ENCODE measurements at regions not wholly inside any gene's neighbourhood (a gene's known extent, or its start where the extent isn't known, plus 50 kb on each side); places are given as distances from the start of the nearest gene placed in this dataset.

DNA sequence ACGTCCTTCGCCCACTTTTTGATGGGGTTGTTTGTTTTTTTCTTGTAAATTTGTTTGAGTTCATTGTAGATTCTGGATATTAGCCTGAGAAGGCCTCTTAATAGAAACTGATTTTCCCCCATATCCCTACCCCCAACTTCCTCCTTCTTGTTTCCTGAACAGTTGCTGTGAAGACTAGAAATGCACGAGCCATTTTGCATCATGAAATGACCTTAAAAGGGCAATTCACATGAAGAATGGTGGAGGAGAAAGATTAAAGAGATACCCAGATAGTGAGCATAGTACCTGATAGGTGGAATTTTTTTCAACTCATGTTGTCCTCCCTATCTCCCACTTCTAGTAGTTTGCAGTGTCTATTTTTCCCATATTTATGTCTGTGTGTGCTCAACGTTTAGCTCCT is 55.2 kb upstream of the KCNH8 start:
- DNase-seq, result no peak

DNA sequence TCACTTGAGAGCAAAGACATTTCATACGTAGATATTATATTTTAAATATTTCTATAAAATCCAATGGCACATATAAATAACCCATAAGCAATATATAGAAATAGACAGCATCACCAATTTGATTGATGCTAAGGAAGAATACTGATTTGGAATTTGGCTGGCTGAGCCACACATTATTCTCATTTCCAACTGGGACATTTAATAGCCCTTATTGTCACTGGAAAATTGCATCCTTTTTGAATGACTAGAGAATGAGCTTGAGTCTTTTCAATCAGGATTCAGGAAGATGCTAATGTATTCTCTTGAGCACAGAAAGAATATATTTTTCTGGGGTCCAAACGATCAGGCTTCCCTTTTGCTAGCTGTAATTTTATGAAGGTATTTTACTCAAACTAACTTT is 70.9 kb upstream of the KCNH8 start:
- no peak for DNase-seq

GRCh38 chr3:19075037-19075436 is 73.3 kb upstream of the KCNH8 start:
- DNase-seq, result no peak

- DNase-seq, result no peak
Measured at GRCh38 chr3:19074257-19074900, 73.9 kb upstream of the KCNH8 start.

- DNase-seq, result no peak
Measured at GRCh38 chr3:19073341-19074105, 74.8 kb upstream of the KCNH8 start.

DNA sequence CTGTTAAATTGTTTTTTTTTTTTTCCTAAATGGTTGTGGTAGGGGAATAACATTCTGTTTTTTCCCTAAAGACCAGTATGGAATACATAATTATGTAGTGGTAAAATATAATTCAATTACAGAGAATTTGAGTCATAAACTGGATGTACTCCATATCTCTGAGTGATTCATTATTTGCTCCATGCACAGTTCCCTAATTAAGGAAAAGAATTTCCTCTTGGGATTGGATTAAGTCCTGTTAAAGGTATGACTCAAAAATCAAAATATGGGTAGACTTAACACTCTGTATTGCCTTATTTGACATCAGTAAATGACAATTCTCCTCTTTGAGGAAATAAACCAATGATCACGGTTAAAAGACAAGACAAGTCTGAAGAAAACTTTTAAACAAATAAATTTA is 78.0 kb upstream of the KCNH8 start:
- DNase-seq, result no peak

GRCh38 chr3:19065027-19065426 is 83.3 kb upstream of the KCNH8 start:
- peak; percentile 12 for DNase-seq

GRCh38 chr3:19063936-19064335 is 84.4 kb upstream of the KCNH8 start:
- no peak for DNase-seq

DNA sequence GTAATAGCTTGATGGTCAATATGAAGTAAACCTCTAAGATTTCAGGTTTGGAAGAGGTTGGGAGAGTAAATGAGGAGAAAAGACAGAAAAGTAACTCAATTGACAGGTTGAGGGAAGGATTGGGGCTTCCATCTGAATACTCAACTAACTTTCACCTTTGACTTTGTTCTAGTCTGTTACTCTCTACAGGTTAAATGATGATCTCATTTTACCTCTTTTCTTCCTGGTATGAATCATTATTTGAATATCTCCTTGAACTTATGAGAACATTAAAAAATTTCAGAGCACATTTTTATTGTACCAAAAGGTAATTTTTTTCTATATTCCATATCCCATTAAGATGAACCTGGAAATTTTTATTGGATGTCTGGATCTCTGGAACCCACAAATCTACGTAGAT is 87.9 kb upstream of the KCNH8 start:
- DNase-seq, result no peak

- DNase-seq, result no peak
Measured at GRCh38 chr3:19052874-19053273, 95.4 kb upstream of the KCNH8 start.

GRCh38 chr3:19046440-19046839 is 101.9 kb upstream of the KCNH8 start:
- no peak for DNase-seq

GRCh38 chr3:19030522-19030839 is 117.8 kb upstream of the KCNH8 start:
- no peak for DNase-seq

- no peak for DNase-seq
Measured at GRCh38 chr3:19029837-19030521, 118.3 kb upstream of the KCNH8 start.

DNA sequence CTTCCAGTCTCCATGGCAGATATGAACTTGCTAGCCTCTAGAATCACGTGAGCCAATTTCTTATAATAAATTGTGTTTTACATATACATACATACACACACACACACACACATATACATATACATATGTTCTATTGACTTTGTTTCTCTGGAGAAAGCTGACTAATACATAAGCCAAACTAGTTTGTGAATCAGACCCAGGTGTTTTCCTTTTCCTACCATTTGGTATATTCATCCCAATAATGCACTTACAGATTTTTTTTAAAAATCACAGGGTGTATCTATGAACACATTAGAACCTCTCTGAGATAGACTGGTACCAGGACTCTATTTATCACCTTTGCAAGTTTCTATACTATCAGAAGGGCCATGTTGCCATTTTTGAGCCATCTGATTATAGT is 122.9 kb upstream of the KCNH8 start:
- DNase-seq, result no peak

GRCh38 chr3:19022546-19022945 is 125.8 kb upstream of the KCNH8 start:
- no peak for DNase-seq

- DNase-seq, result no peak
Measured at GRCh38 chr3:19016851-19017250, 131.5 kb upstream of the KCNH8 start.

DNA sequence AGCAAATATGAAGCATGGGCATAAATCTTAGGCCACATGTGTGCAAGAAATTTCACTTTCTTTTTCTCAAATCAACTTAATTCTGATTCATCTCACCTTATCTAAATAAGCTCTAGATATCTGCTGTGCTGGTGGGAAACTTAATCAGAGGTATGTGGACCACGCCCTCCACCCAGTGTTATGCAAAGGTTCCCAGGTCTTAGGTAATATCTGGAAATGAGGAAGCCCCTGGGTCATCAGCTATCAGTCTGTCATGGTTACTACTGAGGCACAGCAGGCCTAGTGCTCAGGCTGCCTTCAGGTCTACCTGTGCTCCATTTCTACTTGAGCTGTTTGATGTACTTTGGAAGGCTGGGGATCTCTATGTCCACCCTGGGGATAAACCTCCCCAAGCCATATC is 134.4 kb upstream of the KCNH8 start:
- no peak for DNase-seq

DNA sequence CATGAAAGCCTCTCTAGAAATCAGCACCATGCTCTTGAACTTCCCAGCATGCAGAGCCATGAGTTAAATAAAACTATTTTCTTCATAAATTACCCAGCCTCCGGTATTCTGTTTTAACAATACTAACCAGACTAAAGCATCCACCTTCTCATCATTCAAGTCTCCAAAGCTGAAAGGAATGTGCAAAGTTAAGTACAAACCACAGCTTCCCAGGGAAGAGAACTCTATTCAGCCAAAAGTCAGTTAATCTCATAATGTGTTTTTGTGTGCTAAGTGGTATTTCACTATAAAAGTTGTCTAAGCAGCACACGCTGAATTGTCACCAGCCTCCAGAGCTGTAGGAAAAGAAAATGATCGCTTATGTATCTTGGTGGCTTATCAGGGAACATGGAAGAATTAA is 135.5 kb upstream of the KCNH8 start:
- DNase-seq, result no peak

DNA sequence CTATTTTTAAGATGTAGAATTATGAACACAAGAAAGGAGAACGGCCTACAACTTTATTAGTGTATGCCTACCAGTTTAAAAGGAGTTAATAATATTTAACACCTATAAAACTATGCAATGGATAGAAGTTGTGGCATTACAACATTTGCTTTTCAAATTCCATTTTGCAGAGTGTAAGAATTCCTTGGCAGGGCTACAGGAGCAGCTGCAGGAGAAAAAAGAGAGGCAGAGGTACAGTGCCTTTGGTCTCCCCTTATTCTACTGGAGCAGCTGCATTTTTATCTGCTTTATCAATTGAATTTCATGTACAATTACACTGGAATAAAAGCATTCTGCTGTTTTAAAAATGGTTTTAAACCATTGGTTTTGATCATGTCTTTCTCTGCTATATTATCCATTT is 145.7 kb upstream of the KCNH8 start:
- DNase-seq, result no peak

- no peak for DNase-seq
Measured at GRCh38 chr3:18998069-18998468, 150.2 kb upstream of the KCNH8 start.

DNA sequence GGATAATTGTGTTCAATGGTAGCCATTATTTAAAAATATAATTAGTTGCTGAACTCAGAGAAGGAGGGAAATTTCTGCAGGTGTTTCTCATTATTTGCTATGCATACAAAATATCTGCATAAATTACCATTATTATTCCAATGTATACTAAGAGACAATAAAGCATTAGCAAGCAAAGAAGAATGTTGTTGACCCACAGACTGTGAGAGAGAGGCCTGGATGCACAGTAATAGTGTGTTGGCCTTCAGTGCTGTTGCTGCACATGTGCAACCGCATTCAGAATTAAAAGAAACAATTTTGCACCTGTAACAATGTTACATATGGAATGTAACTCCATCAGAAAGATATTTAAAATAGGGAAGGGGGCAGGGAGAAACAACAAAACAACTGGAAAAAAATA is 155.6 kb upstream of the KCNH8 start:
- no peak for DNase-seq

DNA sequence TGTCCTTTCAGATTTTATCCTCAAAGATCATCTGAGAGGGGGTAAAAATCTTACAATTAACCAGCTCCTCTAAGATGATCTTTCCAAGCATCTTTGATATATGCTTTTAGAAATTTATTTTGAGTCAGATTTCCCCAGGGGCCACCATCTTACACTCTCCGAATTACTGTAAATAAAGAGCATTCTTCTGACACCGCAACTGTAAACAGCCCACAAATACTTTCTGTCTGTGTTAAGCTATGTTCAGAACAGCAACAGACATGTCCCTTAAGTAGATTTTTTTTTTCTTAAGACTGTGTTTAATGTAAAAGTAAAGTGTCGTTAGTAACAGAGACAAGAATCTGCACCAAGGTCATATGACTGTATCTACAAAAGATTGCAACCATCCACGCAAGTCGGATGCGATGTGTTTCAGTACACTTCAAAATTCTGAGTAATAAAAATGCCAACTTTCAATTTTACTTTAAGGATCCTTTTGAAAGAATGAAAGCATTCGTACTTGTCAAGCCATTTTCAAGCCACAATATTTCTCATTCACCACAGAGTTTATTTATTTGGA is 159.0 kb upstream of the KCNH8 start:
- no peak for DNase-seq

DNA sequence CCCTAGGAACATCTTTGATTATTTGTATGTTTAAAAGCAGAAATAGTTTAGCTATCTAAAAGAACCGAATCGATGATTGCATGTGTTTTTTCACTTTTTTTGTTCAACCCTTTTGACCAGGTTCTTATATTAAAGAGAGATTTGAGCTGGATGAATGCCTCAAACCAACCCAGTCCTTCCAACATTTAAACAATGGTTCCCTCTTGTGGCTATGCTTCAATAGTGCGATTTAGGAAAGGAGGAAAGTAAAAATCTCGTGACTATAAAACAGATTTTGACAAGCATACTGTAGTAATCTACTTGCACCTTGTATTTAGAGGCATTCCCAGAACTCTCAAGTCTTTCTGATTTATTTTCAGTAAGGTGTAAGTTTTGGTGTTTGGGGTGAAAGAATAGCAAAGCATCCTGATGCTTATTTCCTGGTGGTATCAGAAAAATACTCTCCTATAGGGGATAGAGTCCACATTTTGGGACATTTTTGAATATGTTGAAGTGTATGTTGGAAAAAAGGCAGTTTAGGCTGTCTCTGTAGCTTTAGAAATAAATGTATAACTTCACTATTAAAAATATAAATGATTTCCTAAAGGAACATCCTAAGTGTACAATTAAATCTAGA is 159.6 kb upstream of the KCNH8 start:
- peak; percentile 6 for DNase-seq
